GM12878 (cell line): ENCODE measurements at regions not wholly inside any gene's neighbourhood (a gene's known extent, or its start where the extent isn't known, plus 50 kb on each side); places are given as distances from the start of the nearest gene placed in this dataset.
"Not testable (repeated sequence)": the region's sequence is repeated elsewhere in the genome, so short reads cannot be mapped to it uniquely, and the experiment has no call there.

Experiments
- ATAC-seq: fragments of 200-7000 bp; cut with Tn5 transposase; 3 replicates; pipeline ENCODE4 v1.9.1; 2020; ENCODE audit warnings: mild to moderate bottlenecking, moderate library complexity
- BruUV-seq: library from RNA; stranded (reverse); fragments of 400-500 nt; replicated peaks from 2 replicates; lab custom pipeline; 2021; lab: Mats Ljungman, UMichigan
- CTCF ChIA-PET: fragments of 300-600 bp; sonication (Branson Sonifier 250); formaldehyde crosslinking; extraction: SDS; loops from one replicate; lab custom pipeline; 2021; ENCODE audit warnings: inconsistent platforms; lab: Yijun Ruan, JAX
- POLR2A ChIA-PET: fragments of 350-600 bp; formaldehyde crosslinking; extraction: SDS; loops from one replicate; lab custom pipeline; 2021; ENCODE audit warnings: inconsistent platforms; lab: Charles Lee
- RAD21 ChIA-PET: fragments of 300-600 bp; sonication (Branson Sonifier 250); formaldehyde crosslinking; loops from one replicate; lab custom pipeline; 2023; ENCODE audit warnings: antibody characterized with exemption; ENCODE audit not compliant: unreplicated experiment; lab: Charles Lee
- SMC1A ChIA-PET: fragments of 300-600 bp; sonication (Branson Sonifier 250); formaldehyde crosslinking; loops from one replicate; lab custom pipeline; 2023; ENCODE audit not compliant: unreplicated experiment, uncharacterized antibody; lab: Charles Lee
- DNase-seq: peaks from one replicate; pipeline ENCODE4 v3.0.0-alpha.2; 2011; ENCODE audit warnings: low read depth, low spot score
- FAIRE-seq: peaks from 3 replicates; lab custom pipeline; 2011; peaks lifted over from hg19 to GRCh38; lab: Jason Lieb, UNC
- H2AFZ ChIP-seq: 2 replicates; pipeline ENCODE4 v1.6.0; 2011; ENCODE audit warnings: low read depth, low read length, control low read depth; ENCODE audit not compliant: control insufficient read depth
- H3K27ac ChIP-seq: 2 replicates; pipeline ENCODE4 v1.5.1; 2011; ENCODE audit warnings: control low read depth; ENCODE audit not compliant: control insufficient read depth, insufficient read depth
- H3K27me3 ChIP-seq, 2 experiments: replicated peaks in 1 of 2; 2 replicates each; pipeline versions ENCODE4 v1.6.0 to v1.6.1; 2011; ENCODE audit warnings: low read length in 1 of 2; ENCODE audit not compliant: control insufficient read depth in 2 of 2, insufficient read depth in 2 of 2
- H3K36me3 ChIP-seq, 2 experiments: 2 replicates each; pipeline ENCODE4 v1.5.1; 2011; ENCODE audit warnings: low read length in 1 of 2; ENCODE audit not compliant: control insufficient read depth in 2 of 2, insufficient read depth in 2 of 2
- H3K4me1 ChIP-seq: 2 replicates; pipeline ENCODE4 v1.6.1; 2011; ENCODE audit warnings: mild to moderate bottlenecking, low read length, moderate library complexity, mixed read lengths; ENCODE audit not compliant: control insufficient read depth, insufficient read depth
- H3K4me2 ChIP-seq: 2 replicates; pipeline ENCODE4 v1.6.0; 2011; ENCODE audit warnings: control low read depth; ENCODE audit not compliant: control insufficient read depth, insufficient read depth
- H3K4me3 ChIP-seq: fragments of 200-600 bp; sonication (generic); 2 replicates; pipeline ENCODE4 v1.5.1; 2016
- H3K79me2 ChIP-seq: 2 replicates; pipeline ENCODE4 v1.6.0; 2011; ENCODE audit warnings: low read length; ENCODE audit not compliant: control insufficient read depth, insufficient read depth
- H3K9ac ChIP-seq: 2 replicates; pipeline ENCODE4 v1.8.0; 2011; ENCODE audit warnings: low read length, control low read depth, mixed read lengths; ENCODE audit not compliant: control insufficient read depth, insufficient read depth
- H3K9me3 ChIP-seq: replicated peaks from 3 replicates; pipeline ENCODE4 v1.5.1; 2011; ENCODE audit warnings: mild to moderate bottlenecking, low read length; ENCODE audit not compliant: control insufficient read depth, insufficient read depth
- H4K20me1 ChIP-seq: 2 replicates; pipeline ENCODE4 v1.6.0; 2011; ENCODE audit not compliant: control insufficient read depth, insufficient read depth
- MXI1 ChIP-seq: fragments of 150-350 bp; IDR thresholded peaks from 2 replicates; pipeline ENCODE4 v1.6.1; 2011; ENCODE audit warnings: low read depth, mild to moderate bottlenecking, inconsistent platforms, low read length, improper control_type of control experiment
- NKRF ChIP-seq: fragments of 450-650 bp; conservative IDR thresholded peaks from 2 replicates; pipeline ENCODE4 v1.6.1; 2017; ENCODE audit warnings: mild to moderate bottlenecking, moderate library complexity
- PKNOX1 ChIP-seq: fragments of 450-650 bp; IDR thresholded peaks from 2 replicates; pipeline ENCODE4 v1.6.1; 2016; ENCODE audit warnings: mild to moderate bottlenecking
- POU2F2 ChIP-seq: IDR thresholded peaks from 3 replicates; pipeline ENCODE4 v1.6.1; 2011; ENCODE audit warnings: low read depth, mild to moderate bottlenecking, low read length, borderline replicate concordance
- RELB ChIP-seq: fragments of 450-650 bp; IDR thresholded peaks from 2 replicates; pipeline ENCODE4 v1.6.1; 2017; ENCODE audit warnings: low read depth, mild to moderate bottlenecking, moderate library complexity
- TAF1 ChIP-seq: IDR thresholded peaks from 2 replicates; pipeline ENCODE4 v1.6.1; 2011; ENCODE audit warnings: mild to moderate bottlenecking, low read depth, low read length, borderline replicate concordance
- TCF12 ChIP-seq: IDR thresholded peaks from 2 replicates; pipeline ENCODE4 v1.6.1; 2011; ENCODE audit warnings: low read depth, mild to moderate bottlenecking, low read length
- ZZZ3 ChIP-seq: IDR thresholded peaks from 2 replicates; pipeline ENCODE4 v1.6.1; 2011; ENCODE audit warnings: low read depth; ENCODE audit not compliant: control insufficient read depth, insufficient read length
- WGBS: methylation state at CpG from one replicate; pipeline ENCODE4 v1.1.6; 2016; ENCODE audit warnings: low lambda C conversion rate; ENCODE audit not compliant: insufficient replicate concordance, insufficient coverage; ENCODE audit errors: missing lambda C conversion rate; 5-methylcytosine and 5-hydroxymethylcytosine counted together
- in situ Hi-C: fragments of 300-500 bp; cut with MboI; formaldehyde crosslinking; loops from 9 replicates; pipeline ENCODE4 v1.14.3; 2018; ENCODE audit warnings: mixed read lengths
- intact Hi-C: fragments of 100-400 bp; cut with micrococcal nuclease; formaldehyde crosslinking; loops from one replicate; pipeline ENCODE4 v1.14.2; 2022; ENCODE audit not compliant: unreplicated experiment
- TF ChIP-seq, protein P1 (sequence below): IDR thresholded peaks from 2 replicates; pipeline ENCODE4 v1.6.1; 2011; ENCODE audit warnings: low read depth, low read length, improper control_type of control experiment, borderline replicate concordance

GRCh38 chr1:174079796-174080195, 57.6 kb upstream of the RC3H1 start:
- Histone ChIP-seq H3K36me3 (no peaks in the 10 kb centered on the region), H3K4me2 (no peak overlapping the region), H3K9ac (no peak overlapping the region), H3K4me1 (no peaks in the 10 kb centered on the region), H3K79me2 (no peaks in the 10 kb centered on the region), H4K20me1 (no peaks in the 10 kb centered on the region), H3K27ac (no peak overlapping the region), H3K4me3 (no peak overlapping the region), H3K9me3 (no peaks in the 10 kb centered on the region; the same call in 2 of the 3 replicates), H2AFZ (no peak overlapping the region), H3K27me3 (no peaks in the 10 kb centered on the region)
- ATAC-seq (no peak), FAIRE-seq (no peak), DNase-seq (no peak)
- no peak for TF ChIP-seq RELB
- TF ChIP-seq TCF12 = no peak
- no peak for TF ChIP-seq PKNOX1
- TF ChIP-seq, protein P1, sequence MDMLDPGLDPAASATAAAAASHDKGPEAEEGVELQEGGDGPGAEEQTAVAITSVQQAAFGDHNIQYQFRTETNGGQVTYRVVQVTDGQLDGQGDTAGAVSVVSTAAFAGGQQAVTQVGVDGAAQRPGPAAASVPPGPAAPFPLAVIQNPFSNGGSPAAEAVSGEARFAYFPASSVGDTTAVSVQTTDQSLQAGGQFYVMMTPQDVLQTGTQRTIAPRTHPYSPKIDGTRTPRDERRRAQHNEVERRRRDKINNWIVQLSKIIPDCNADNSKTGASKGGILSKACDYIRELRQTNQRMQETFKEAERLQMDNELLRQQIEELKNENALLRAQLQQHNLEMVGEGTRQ = no peak
- no peak for TF ChIP-seq TAF1
- TF ChIP-seq POU2F2 = no peak
- no peak for TF ChIP-seq MXI1
- TF ChIP-seq NKRF = no peak
- no peak for TF ChIP-seq ZZZ3
- intact Hi-C loops (loop anchor here (5.0 kb wide), 1 partner anchor 1337 kb away; no protein-coding TSS in a partner anchor), in situ Hi-C loops (loop anchor here (10.0 to 25.0 kb wide), 2 partner anchors 645 to 658 kb away; no protein-coding TSS in a partner anchor)
- ChIA-PET CTCF (no interaction called here), SMC1A (no interaction called here), POLR2A (no interaction called here), RAD21 (no interaction called here)
- BruUV-seq = no TSS peak

DNA sequence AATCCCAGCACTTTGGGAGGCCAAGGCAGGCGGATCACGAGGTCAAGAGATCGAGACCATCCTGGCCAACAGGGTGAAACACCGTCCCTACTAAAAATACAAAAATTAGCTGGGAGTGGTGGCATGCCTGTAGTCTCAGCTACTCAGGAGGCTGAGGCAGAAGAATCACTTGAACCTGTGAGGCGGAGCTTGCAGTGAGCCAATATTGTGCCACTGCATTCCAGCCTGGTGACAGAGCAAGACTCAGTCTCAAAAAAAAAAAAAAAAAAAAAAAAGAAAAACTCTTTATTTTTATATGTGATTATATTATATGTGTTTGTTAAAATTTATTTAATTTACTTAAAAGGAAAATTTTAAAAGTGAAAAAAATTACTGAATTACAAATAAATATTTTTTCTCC, 56.8 kb upstream of the RC3H1 start:
- H3K9ac ChIP-seq, H3K4me2 ChIP-seq, H3K36me3 ChIP-seq, H4K20me1 ChIP-seq, CTCF ChIA-PET, H3K4me3 ChIP-seq, H2AFZ ChIP-seq, ATAC-seq, H3K27ac ChIP-seq, H3K9me3 ChIP-seq, DNase-seq, H3K27me3 ChIP-seq, BruUV-seq, RAD21 ChIA-PET, H3K4me1 ChIP-seq, FAIRE-seq, H3K79me2 ChIP-seq: not testable (repeated sequence)
- in situ Hi-C loops = loop anchor here (10.0 to 25.0 kb wide), 2 partner anchors 644 to 658 kb away; no protein-coding TSS in a partner anchor
- 82% methylated on average over 5 of the region's 5 CpGs for WGBS
- ChIA-PET POLR2A (interaction anchor here (1.2 kb wide), 1 partner anchor 11 kb away, joined by 3 read pairs; no protein-coding TSS in a partner anchor), SMC1A (interaction anchor here (1.0 kb wide), 1 partner anchor 301 kb away, joined by 3 read pairs; no protein-coding TSS in a partner anchor)
- intact Hi-C loops = loop anchor here (5.0 kb wide), 1 partner anchor 1337 kb away; no protein-coding TSS in a partner anchor
